ENCODE measurements at regions not wholly inside any gene's neighbourhood (a gene's known extent, or its start where the extent isn't known, plus 50 kb on each side); places are given as distances from the start of the nearest gene placed in this dataset.

DNA sequence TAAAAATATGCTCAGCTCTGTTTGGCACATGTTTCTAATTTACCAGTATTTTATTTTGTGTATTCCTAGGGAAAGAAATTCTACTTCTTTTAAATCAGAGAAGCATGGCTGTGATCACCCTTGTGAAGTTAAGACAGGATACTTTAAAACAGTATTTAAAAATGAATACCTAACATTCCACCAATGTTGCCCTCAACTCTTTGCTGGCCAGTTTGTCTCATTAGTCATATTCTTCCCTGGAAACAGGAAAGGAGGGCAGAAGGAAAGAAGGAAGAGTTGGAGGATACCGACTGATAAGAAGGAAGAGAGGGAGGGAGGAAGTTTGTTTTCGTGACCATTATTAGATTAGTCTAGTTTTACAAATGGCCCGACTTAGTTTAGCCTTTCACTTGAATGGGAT lies 137.4 kb downstream of the PLK2 start:
- Histone ChIP-seq H3K4me3 (ENCODE audit: control extremely low read depth in 1 of 5, extremely low read depth in 1 of 5, insufficient read depth in 1 of 5, low read depth in 2 of 5, low read length in 4 of 5) (no peak overlapping the region), H4K20me1 (ENCODE audit: control insufficient read depth, insufficient read depth, low read length, poor library complexity, severe bottlenecking) (no peaks in the 10 kb centered on the region), H3K9me3 (ENCODE audit: control extremely low read depth in 1 of 3, control insufficient read depth in 2 of 3, insufficient read depth in 1 of 3, low read length in 2 of 3) (no peaks in the 10 kb centered on the region), H3K27me3 (replicated peaks in 1 of 4; ENCODE audit: control extremely low read depth in 1 of 4, control insufficient read depth in 3 of 4, insufficient read depth in 4 of 4, low read length in 3 of 4) (peaks cover 0 to 4% (median 0%) of the 10 kb centered on the region in 4 experiments), H3K4me1 (ENCODE audit: control insufficient read depth in 2 of 2, insufficient read depth in 2 of 2, low read length in 2 of 2) (no peaks in the 10 kb centered on the region), H3K4me2 (replicated peaks; ENCODE audit: low read depth, low read length, poor library complexity, severe bottlenecking) (no peak overlapping the region), H3K79me2 (ENCODE audit: control insufficient read depth, insufficient read depth, low read length) (no peaks in the 10 kb centered on the region), H3K36me3 (replicated peaks in 1 of 2; ENCODE audit: control extremely low read depth in 1 of 2, control insufficient read depth in 1 of 2, extremely low read depth in 1 of 2, insufficient read depth in 2 of 2, low read length in 1 of 2) (no peaks in the 10 kb centered on the region), H2AFZ (ENCODE audit: insufficient read depth, low read depth, low read length, poor library complexity, severe bottlenecking) (no peak overlapping the region), H3K27ac (ENCODE audit: low read length in 2 of 2) (no peak overlapping the region), H3K9ac (ENCODE audit: low read length) (no peak overlapping the region)
- WGBS (ENCODE audit: insufficient coverage), result 80% methylated on average over 2 of the region's 3 CpGs
- Mint-ChIP-seq H3K4me3 (no peak overlapping the region), H3K9me3 (ENCODE audit: insufficient read depth) (no peaks in the 10 kb centered on the region), H3K27ac (no peak overlapping the region), H3K27me3 (peaks cover 9% of the 10 kb centered on the region), H3K4me1 (no peaks in the 10 kb centered on the region)
- POLR2A ChIA-PET, result no interaction called here
- no peak for ATAC-seq (ENCODE audit: low read depth)
- intact Hi-C loops (cut with micrococcal nuclease), result no loop called here
- no peak for DNase-seq
- TF ChIP-seq EZH2 (IDR thresholded peaks at IDR 0.05; ENCODE audit: borderline replicate concordance, insufficient read depth, low read depth, low read length, poor library complexity, severe bottlenecking), result no peak
- TF ChIP-seq, protein P1, sequence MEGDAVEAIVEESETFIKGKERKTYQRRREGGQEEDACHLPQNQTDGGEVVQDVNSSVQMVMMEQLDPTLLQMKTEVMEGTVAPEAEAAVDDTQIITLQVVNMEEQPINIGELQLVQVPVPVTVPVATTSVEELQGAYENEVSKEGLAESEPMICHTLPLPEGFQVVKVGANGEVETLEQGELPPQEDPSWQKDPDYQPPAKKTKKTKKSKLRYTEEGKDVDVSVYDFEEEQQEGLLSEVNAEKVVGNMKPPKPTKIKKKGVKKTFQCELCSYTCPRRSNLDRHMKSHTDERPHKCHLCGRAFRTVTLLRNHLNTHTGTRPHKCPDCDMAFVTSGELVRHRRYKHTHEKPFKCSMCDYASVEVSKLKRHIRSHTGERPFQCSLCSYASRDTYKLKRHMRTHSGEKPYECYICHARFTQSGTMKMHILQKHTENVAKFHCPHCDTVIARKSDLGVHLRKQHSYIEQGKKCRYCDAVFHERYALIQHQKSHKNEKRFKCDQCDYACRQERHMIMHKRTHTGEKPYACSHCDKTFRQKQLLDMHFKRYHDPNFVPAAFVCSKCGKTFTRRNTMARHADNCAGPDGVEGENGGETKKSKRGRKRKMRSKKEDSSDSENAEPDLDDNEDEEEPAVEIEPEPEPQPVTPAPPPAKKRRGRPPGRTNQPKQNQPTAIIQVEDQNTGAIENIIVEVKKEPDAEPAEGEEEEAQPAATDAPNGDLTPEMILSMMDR (IDR thresholded peaks at IDR 0.05), result no peak
- CTCF ChIA-PET, result interaction anchor here (1.4 kb wide), 1 partner anchor 8 kb away, joined by 3 read pairs; no protein-coding TSS in a partner anchor

DNA sequence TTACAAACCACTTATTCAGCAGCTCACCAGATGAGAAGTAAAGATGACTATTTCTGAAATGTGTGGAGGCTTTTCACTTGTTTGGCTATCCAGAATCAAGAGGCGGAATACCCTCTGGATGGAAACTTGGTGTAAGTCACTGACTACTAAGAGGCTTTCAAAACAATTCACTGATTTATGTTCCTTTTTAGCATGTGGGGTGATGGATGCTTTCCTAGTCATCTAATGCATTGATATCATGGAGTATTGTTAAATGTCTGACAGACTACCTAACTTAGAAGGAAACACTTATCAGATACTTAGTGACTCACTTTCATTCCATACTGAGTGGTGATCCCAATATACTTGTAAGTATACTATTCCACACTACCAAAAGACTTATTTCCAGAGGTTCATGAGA lies 141.4 kb downstream of the PLK2 start:
- H3K9me3 Mint-ChIP-seq (ENCODE audit: insufficient read depth), result no peaks in the 10 kb centered on the region
- H3K4me3 Mint-ChIP-seq, result no peak overlapping the region
- Histone ChIP-seq H3K36me3 (replicated peaks in 1 of 2; ENCODE audit: control extremely low read depth in 1 of 2, control insufficient read depth in 1 of 2, extremely low read depth in 1 of 2, insufficient read depth in 2 of 2, low read length in 1 of 2) (no peaks in the 10 kb centered on the region), H3K9me3 (ENCODE audit: control extremely low read depth in 1 of 3, control insufficient read depth in 2 of 3, insufficient read depth in 1 of 3, low read length in 2 of 3) (no peaks in the 10 kb centered on the region), H2AFZ (ENCODE audit: insufficient read depth, low read depth, low read length, poor library complexity, severe bottlenecking) (no peak overlapping the region), H3K27me3 (replicated peaks in 1 of 4; ENCODE audit: control extremely low read depth in 1 of 4, control insufficient read depth in 3 of 4, insufficient read depth in 4 of 4, low read length in 3 of 4) (peaks cover 0 to 4% (median 0%) of the 10 kb centered on the region in 4 experiments), H4K20me1 (ENCODE audit: control insufficient read depth, insufficient read depth, low read length, poor library complexity, severe bottlenecking) (no peaks in the 10 kb centered on the region), H3K79me2 (ENCODE audit: control insufficient read depth, insufficient read depth, low read length) (no peaks in the 10 kb centered on the region), H3K9ac (ENCODE audit: low read length) (no peak overlapping the region), H3K4me3 (ENCODE audit: control extremely low read depth in 1 of 5, extremely low read depth in 1 of 5, insufficient read depth in 1 of 5, low read depth in 2 of 5, low read length in 4 of 5) (no peak overlapping the region), H3K27ac (ENCODE audit: low read length in 2 of 2) (no peak overlapping the region), H3K4me1 (ENCODE audit: control insufficient read depth in 2 of 2, insufficient read depth in 2 of 2, low read length in 2 of 2) (no peaks in the 10 kb centered on the region), H3K4me2 (replicated peaks; ENCODE audit: low read depth, low read length, poor library complexity, severe bottlenecking) (no peak overlapping the region)
- intact Hi-C loops (cut with micrococcal nuclease), result no loop called here
- no peaks in the 10 kb centered on the region for H3K4me1 Mint-ChIP-seq
- DNase-seq (no peak), ATAC-seq (ENCODE audit: low read depth) (no peak)
- 100% methylated on average over 1 of the region's 1 CpG for WGBS (ENCODE audit: insufficient coverage)
- peaks cover 13% of the 10 kb centered on the region for H3K27me3 Mint-ChIP-seq
- H3K27ac Mint-ChIP-seq, result no peak overlapping the region
- no peak for TF ChIP-seq EZH2 (IDR thresholded peaks at IDR 0.05; ENCODE audit: borderline replicate concordance, insufficient read depth, low read depth, low read length, poor library complexity, severe bottlenecking)
- TF ChIP-seq, protein P1 (IDR thresholded peaks at IDR 0.05), result no peak
- CTCF ChIA-PET, result no interaction called here
- POLR2A ChIA-PET, result no interaction called here
